ENCODE measurements at regions not wholly inside any gene's neighbourhood (a gene's known extent, or its start where the extent isn't known, plus 50 kb on each side); places are given as distances from the start of the nearest gene placed in this dataset.

GRCh38 chr5:58284886-58285285 is 175.0 kb downstream of the PLK2 start:
- Histone ChIP-seq H3K36me3 (ENCODE audit: control insufficient read depth in 2 of 2, extremely low read depth in 1 of 2, insufficient read depth in 2 of 2, low read length in 2 of 2) (no peaks in the 10 kb centered on the region), H3K79me2 (ENCODE audit: control insufficient read depth, insufficient read depth, low read length) (no peaks in the 10 kb centered on the region), H3K27ac (ENCODE audit: control insufficient read depth, insufficient read depth, low read length) (no peak overlapping the region), H3K4me2 (ENCODE audit: control insufficient read depth, extremely low read depth, insufficient read depth, low read depth, low read length) (no peak overlapping the region), H3K27me3 (ENCODE audit: control insufficient read depth, extremely low read depth, insufficient read depth, low read length) (no peaks in the 10 kb centered on the region), H2AFZ (ENCODE audit: control insufficient read depth, low read length) (no peak overlapping the region), H3K4me1 (ENCODE audit: control insufficient read depth, extremely low read depth, insufficient read depth, low read length) (peaks cover 14% of the 10 kb centered on the region), H3K9ac (ENCODE audit: control insufficient read depth, extremely low read depth, insufficient read depth, low read length) (no peak overlapping the region), H3K9me3 (ENCODE audit: control insufficient read depth, low read depth, low read length) (no peaks in the 10 kb centered on the region), H3K4me3 (ENCODE audit: control insufficient read depth in 2 of 3, extremely low read depth in 1 of 3, insufficient read depth in 2 of 3, low read depth in 1 of 3, low read length in 3 of 3) (no peak overlapping the region), H4K20me1 (ENCODE audit: control insufficient read depth, extremely low read depth, insufficient read depth, low read length) (no peaks in the 10 kb centered on the region), H3K9me1 (ENCODE audit: control insufficient read depth, extremely low read depth, insufficient read depth, low read length) (no peaks in the 10 kb centered on the region)
- FAIRE-seq (no peak), DNase-seq (ENCODE audit: low read depth, low spot score) (no peak)
- TF ChIP-seq, protein P1, sequence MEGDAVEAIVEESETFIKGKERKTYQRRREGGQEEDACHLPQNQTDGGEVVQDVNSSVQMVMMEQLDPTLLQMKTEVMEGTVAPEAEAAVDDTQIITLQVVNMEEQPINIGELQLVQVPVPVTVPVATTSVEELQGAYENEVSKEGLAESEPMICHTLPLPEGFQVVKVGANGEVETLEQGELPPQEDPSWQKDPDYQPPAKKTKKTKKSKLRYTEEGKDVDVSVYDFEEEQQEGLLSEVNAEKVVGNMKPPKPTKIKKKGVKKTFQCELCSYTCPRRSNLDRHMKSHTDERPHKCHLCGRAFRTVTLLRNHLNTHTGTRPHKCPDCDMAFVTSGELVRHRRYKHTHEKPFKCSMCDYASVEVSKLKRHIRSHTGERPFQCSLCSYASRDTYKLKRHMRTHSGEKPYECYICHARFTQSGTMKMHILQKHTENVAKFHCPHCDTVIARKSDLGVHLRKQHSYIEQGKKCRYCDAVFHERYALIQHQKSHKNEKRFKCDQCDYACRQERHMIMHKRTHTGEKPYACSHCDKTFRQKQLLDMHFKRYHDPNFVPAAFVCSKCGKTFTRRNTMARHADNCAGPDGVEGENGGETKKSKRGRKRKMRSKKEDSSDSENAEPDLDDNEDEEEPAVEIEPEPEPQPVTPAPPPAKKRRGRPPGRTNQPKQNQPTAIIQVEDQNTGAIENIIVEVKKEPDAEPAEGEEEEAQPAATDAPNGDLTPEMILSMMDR (optimal IDR thresholded peaks at IDR 0.05 in 1 of 3, IDR thresholded peaks at IDR 0.05 in 1 of 3, conservative IDR thresholded peaks at IDR 0.05 in 1 of 3; ENCODE audit: extremely low read depth in 1 of 3, insufficient read depth in 2 of 3, low read length in 3 of 3) = no peak
- no peak for TF ChIP-seq EZH2 (IDR thresholded peaks at IDR 0.05; ENCODE audit: low read length)
- dilution Hi-C loops (cut with MboI; ENCODE audit: extremely low pct_ligation_motif_present, low sequenced_read_pairs) = no loop called here

DNA sequence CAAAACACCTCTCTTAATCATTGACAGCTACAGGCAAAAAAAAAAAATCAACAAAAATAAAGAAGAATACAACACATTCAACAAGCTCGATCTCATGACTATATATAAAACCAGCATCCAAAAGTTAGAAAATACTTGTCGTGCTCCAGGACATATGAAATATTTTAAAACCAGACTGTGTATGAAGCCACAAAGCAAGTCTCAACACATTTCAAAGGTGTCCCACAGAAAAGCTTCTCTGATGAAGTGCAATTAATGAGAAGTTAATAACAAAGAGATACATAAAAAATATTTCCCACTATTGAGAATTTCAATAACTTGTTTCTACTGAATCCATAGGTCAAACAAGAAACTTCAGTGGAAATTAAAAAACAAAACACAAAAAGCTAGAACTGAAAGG is 178.7 kb downstream of the PLK2 start:
- Histone ChIP-seq H3K79me2 (ENCODE audit: control insufficient read depth, insufficient read depth, low read length) (no peaks in the 10 kb centered on the region), H3K4me2 (ENCODE audit: control insufficient read depth, extremely low read depth, insufficient read depth, low read depth, low read length) (peak overlapping the region; percentile 73), H4K20me1 (ENCODE audit: control insufficient read depth, extremely low read depth, insufficient read depth, low read length) (no peaks in the 10 kb centered on the region), H3K9me3 (ENCODE audit: control insufficient read depth, low read depth, low read length) (no peaks in the 10 kb centered on the region), H3K4me3 (ENCODE audit: control insufficient read depth in 2 of 3, extremely low read depth in 1 of 3, insufficient read depth in 2 of 3, low read depth in 1 of 3, low read length in 3 of 3) (peak overlapping the region in 2 of 3 experiments; percentile 8 to 47), H3K27me3 (ENCODE audit: control insufficient read depth, extremely low read depth, insufficient read depth, low read length) (no peaks in the 10 kb centered on the region), H3K27ac (ENCODE audit: control insufficient read depth, insufficient read depth, low read length) (peak overlapping the region; percentile 45), H3K9me1 (ENCODE audit: control insufficient read depth, extremely low read depth, insufficient read depth, low read length) (no peaks in the 10 kb centered on the region), H3K4me1 (ENCODE audit: control insufficient read depth, extremely low read depth, insufficient read depth, low read length) (peaks cover 16% of the 10 kb centered on the region), H3K36me3 (ENCODE audit: control insufficient read depth in 2 of 2, extremely low read depth in 1 of 2, insufficient read depth in 2 of 2, low read length in 2 of 2) (no peaks in the 10 kb centered on the region), H2AFZ (ENCODE audit: control insufficient read depth, low read length) (peak overlapping the region; percentile 66), H3K9ac (ENCODE audit: control insufficient read depth, extremely low read depth, insufficient read depth, low read length) (peak overlapping the region; percentile 5)
- TF ChIP-seq EZH2 (IDR thresholded peaks at IDR 0.05; ENCODE audit: low read length) = no peak
- TF ChIP-seq, protein P1 (optimal IDR thresholded peaks at IDR 0.05 in 1 of 3, IDR thresholded peaks at IDR 0.05 in 1 of 3, conservative IDR thresholded peaks at IDR 0.05 in 1 of 3; ENCODE audit: extremely low read depth in 1 of 3, insufficient read depth in 2 of 3, low read length in 3 of 3) = no peak
- dilution Hi-C loops (cut with MboI; ENCODE audit: extremely low pct_ligation_motif_present, low sequenced_read_pairs) = no loop called here
- FAIRE-seq = no peak
- peak; percentile 21 for DNase-seq (ENCODE audit: low read depth, low spot score)
